ENCODE measurements at regions not wholly inside any gene's neighbourhood (a gene's known extent, or its start where the extent isn't known, plus 50 kb on each side); places are given as distances from the start of the nearest gene placed in this dataset.

DNA sequence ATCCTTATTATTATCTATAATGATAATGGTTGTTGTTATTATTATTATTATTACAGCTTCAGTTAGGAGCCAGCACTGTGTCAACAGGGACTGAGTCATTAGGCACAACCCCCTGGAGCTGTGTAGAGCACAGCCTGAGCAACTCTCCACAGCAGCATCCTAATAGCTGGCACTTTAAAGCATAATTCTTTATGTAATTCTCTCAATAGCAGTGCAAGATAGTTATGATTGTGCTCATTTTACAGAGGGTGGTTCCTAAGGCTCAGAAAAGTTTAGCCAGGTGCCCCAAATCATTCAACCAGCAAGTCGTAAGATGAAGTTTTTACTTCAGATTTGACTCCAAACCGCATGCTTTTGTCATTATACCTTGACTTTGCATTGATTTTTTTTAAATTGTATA lies 390.3 kb downstream of the ANXA1 start:
- CTCF ChIA-PET: no interaction called here
- POLR2A ChIA-PET: no interaction called here

DNA sequence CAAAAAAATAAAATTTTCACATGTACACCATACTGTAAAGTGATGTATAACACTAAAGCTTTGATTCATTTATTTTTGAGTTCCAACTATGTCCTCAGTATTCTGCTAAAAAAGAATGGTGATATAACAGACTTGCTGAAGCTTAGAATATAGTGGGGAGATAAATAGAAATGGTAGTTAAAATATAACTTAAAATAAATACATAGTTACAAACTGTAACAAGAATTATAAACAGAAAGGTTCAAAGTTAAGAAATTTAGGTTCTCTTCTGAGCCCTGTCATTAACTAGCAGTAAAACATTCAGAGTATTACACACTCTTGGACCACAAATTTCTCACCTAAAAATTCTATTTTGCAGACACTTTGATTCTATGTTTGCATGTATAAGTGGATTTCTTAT lies 392.1 kb downstream of the ANXA1 start:
- ChIA-PET POLR2A (no interaction called here), CTCF (no interaction called here)

DNA sequence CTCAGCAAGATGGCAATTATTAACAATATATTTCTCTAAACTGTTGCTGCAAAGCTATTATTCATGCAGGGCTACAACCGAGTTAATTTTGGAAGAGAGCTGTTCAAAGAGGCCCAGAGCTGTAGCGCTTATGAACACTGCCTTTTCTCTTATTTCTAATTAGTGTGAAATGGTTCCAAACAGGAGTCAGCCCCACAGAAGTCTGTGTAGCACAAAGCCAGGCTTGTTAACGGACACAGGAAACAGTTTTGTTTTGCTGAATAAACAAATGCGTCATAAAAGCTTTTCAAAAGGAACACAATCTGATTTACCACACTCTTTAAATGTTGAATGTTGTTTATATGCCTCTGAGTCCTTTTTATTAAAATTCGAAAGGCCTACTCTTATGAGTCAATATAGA lies 396.5 kb downstream of the ANXA1 start:
- ChIA-PET CTCF (no interaction called here), POLR2A (no interaction called here)

DNA sequence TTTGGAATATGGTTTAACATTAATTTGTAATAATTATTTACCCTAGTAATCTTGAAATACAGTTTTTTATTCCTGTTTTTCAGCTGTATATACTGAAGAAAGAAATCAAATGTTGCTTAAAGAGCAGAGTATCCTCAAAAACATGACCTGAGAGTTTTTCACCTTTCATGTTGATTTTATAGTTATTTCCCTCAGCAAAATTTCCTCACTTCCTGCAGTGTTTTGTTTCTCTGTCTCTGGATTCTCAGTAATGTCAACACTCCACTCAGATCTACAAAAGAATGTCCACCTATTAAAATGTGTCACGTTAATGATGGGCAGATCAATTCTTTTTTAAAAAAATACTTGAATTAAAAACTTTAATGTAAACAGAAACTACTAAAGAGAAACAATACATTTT lies 398.3 kb downstream of the ANXA1 start:
- ChIA-PET CTCF (no interaction called here), POLR2A (no interaction called here)

GRCh38 chr9:73553295-73553694 lies 401.6 kb downstream of the ANXA1 start:
- CTCF ChIA-PET: no interaction called here
- POLR2A ChIA-PET: no interaction called here

DNA sequence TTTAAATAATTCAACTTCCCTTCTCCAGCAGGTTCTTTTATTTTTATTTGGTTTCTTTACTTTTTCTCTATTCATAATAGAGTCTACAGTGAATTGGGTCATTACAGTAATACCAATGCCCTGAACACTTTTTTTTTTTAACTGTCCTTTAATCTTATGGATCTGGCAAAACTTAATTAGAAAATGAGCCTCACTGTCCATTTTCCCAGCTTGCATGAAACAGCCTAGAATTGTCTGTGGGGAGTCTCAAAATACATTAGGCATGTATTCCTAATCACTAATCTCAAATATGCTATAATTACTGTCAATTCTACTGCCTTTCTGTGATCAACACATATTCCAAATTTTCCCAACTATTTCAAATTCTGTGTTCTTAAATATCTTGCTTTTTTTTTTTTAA lies 406.8 kb downstream of the ANXA1 start:
- ChIA-PET CTCF (no interaction called here), POLR2A (no interaction called here)

DNA sequence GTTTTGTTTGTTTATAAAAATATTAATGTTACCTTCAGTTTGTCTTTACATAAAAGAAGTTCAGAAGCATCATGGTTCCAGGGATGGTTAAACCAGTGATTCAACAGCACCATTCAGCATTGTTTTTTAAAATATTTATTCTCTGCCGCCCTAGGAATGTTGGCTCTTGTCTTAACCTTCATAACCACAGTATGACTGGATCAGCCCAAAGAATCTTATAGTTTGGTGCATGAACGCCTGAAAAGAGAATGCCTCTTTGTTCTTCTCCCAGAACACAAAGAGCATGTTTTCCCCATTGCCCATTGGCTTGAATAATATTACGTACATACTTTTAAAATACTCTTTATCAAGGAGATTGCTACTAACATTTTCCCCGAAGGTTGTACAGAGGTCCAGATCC lies 413.4 kb downstream of the ANXA1 start:
- POLR2A ChIA-PET: no interaction called here
- CTCF ChIA-PET: no interaction called here

- ChIA-PET POLR2A (no interaction called here), CTCF (no interaction called here)
Measured at GRCh38 chr9:73565833-73566465, 414.3 kb downstream of the ANXA1 start.

DNA sequence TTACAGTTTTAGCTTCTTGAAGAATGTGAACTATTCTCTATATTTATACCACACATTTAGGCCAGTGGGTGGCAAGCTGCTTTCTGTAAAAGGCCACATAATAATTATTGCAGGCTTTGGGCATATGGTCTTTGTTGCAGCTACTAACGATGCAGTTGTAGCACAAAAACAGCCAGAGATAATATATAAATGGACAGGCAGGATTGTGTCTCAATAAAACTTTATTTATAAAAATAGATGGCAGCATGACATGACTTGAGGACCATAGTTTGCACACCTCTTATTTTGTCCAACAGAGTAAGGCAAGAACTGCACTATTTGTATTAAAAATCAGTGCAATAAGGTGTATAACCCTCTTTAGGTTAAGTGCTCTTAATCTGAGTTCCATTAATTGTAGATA lies 415.0 kb downstream of the ANXA1 start:
- ChIA-PET CTCF (no interaction called here), POLR2A (no interaction called here)

- CTCF ChIA-PET: no interaction called here
Measured at GRCh38 chr9:73573235-73573634, 421.6 kb downstream of the ANXA1 start.

GRCh38 chr9:73575101-73576060 lies 423.7 kb downstream of the ANXA1 start:
- CTCF ChIA-PET: no interaction called here
- POLR2A ChIA-PET: no interaction called here

More at GRCh38 chr9:73573235-73573634, 421.6 kb downstream of the ANXA1 start:
- POLR2A ChIA-PET: no interaction called here

DNA sequence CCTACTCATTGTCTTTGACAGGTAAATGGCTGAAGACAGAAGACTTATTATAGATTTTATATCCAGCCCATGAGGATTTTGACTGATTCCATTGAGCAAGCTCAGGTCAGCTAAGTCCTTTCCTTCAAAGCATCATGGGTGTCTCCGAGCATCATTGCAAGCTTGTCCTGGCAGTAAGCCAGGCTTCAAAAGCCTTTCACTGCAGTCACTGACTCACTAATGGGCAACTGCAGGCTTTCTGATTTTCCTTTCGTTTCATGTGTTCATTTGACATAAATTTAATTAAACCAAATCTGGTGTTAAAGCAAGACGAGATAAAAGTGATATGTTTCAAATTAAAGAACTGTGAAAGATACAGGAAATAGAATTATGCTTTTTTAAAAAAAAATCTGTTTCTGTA lies 426.2 kb downstream of the ANXA1 start:
- POLR2A ChIA-PET: no interaction called here
- CTCF ChIA-PET: no interaction called here

DNA sequence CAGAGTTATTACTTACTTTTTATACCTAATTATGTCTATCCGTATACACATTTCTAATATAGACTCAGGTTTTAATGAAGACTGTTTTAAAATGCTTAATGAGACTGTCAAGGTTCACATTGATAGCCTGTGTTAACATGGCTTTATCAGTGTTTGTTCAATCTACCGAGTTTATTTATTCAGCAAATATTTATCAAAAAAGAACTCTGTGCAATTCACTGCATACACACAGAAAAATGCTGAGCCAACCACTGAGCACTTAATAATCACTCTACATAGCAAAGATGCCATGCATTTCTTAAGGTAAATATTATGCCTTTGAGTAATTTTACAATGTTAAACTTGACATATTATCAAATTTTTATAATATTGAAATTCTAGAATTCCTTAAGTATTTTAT lies 428.2 kb downstream of the ANXA1 start:
- ChIA-PET CTCF (no interaction called here), POLR2A (no interaction called here)

DNA sequence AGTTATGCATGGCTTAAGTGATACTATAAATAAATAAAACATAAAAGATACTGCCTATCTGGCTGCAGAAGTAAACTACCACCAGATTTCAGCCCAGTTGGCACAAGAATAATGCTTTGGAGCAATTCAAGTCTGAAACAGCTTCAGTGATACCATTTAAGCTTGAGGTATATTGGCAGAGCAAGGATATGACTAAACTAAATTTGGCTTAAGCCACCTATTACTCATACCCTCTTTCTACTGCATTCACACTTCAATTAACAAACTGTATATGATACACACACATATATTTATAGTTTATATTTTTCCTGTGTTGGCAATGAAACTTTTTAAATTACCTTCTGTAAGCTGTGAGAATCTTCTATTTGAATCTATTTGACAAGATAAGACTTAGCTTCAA lies 431.9 kb downstream of the ANXA1 start:
- ChIA-PET CTCF (no interaction called here), POLR2A (no interaction called here)

- ChIA-PET POLR2A (no interaction called here), CTCF (no interaction called here)
Measured at GRCh38 chr9:73595036-73595545, 443.4 kb downstream of the ANXA1 start.

- CTCF ChIA-PET: no interaction called here
- POLR2A ChIA-PET: no interaction called here
Measured at GRCh38 chr9:73596321-73596720, 444.7 kb downstream of the ANXA1 start.

DNA sequence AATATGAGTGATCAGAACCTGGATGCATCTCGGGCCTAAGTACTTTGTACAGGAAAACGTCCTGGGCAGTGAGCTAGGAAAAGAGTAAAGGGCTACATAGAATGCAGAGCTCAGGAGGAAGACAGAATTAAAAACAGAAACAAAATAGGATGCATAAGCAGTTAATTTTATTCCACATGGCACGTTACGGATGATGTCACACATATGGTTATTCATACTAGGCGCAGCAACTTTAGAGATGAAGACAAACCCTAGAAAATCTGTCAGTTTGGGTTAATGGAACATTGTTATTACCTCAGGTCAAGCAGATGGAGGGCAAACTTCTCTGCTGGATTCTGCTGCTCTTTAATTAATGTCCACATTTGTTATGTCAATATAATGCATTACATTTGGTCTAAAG lies 445.4 kb downstream of the ANXA1 start:
- CTCF ChIA-PET: no interaction called here
- POLR2A ChIA-PET: no interaction called here

DNA sequence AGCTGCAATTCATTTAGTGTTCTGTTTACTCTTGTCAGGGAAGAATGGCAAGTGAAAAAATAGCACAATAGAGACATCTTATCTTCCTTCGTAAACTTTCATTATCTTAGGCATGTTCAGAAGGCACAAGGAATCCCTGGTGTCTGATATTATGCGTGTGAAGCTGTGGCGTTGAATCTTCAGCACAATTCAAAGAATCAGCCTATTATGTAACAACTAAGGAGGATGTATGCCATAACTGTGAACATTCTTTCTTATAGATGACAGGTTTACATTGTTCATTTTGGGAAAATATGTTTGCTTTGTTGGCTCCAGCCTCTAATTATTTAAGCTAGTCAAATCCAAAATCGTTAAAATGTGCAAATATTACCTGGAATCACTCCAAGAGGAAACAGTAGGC lies 446.1 kb downstream of the ANXA1 start:
- ChIA-PET POLR2A (no interaction called here), CTCF (no interaction called here)

GRCh38 chr9:73609381-73609780 lies 457.7 kb downstream of the ANXA1 start:
- POLR2A ChIA-PET: no interaction called here
- CTCF ChIA-PET: no interaction called here

DNA sequence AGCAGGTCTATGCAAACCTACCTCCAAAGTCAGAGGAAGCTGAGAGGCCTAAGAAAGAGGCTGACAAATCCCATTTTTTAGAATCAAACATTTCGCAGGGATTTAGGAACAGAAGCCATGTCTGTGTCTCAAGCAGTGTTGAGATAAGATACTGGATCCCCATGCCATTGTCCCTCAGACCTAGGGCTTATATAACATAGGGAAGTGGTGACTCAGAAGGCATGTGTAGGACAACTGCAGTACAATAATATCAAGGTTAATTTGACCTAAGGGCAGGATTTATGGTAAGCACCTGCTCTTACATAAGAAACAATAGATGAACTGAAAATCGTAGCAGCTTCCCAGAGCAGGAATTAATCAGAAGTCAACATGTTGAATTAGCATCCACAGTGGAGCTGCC lies 459.4 kb downstream of the ANXA1 start:
- ChIA-PET CTCF (no interaction called here), POLR2A (no interaction called here)

DNA sequence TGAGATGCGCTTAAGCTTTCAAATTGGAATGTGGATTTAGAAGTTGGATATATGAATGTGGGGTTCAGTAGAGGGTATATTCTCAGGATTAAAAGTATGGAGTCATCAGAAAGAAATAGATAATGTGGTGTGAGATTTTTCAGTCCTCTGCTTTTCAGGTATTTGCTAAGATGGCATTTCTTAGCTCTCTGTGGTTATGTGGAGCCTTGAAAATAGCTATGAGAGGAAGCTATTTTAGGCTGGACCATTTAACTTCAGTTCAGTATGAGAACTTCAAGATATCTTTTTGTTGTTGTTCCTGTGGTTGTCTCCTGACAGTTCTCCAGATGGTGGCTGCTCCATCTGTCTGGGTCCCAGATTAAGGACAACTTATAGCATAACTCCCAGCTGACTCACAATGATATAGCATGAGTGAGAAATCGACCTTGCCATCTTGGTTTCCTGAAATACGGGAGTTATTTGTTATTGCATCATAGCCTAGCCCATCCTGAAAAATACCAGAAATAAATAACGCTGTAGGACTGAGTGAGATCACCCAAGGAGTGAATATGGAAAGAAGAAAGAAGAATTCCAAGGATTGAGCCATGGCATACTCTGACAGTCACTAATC lies 461.5 kb downstream of the ANXA1 start:
- ChIA-PET POLR2A (no interaction called here), CTCF (no interaction called here)

All from activated CD8-positive, alpha-beta memory T cell treated with anti-CD3 and anti-CD28 coated beads for 36 hours (primary cell).